ENCODE measurements at regions not wholly inside any gene's neighbourhood (a gene's known extent, or its start where the extent isn't known, plus 50 kb on each side); places are given as distances from the start of the nearest gene placed in this dataset.

GRCh38 chr1:106277786-106278185, 778.7 kb upstream of the PRMT6 start:
- no peaks in the 10 kb centered on the region for H3K9me3 ChIP-seq (ENCODE audit: insufficient read depth, low read length, severe bottlenecking)
- TF ChIP-seq EZH2 (IDR thresholded peaks at IDR 0.05; ENCODE audit: borderline replicate concordance, low read depth, low read length, severe bottlenecking): no peak
- no peak for TF ChIP-seq CTCF (IDR thresholded peaks at IDR 0.05; ENCODE audit: borderline replicate concordance, extremely low read depth, low read length, poor library complexity, severe bottlenecking)
- no peaks in the 10 kb centered on the region for H4K20me1 ChIP-seq (ENCODE audit: insufficient read depth, low read length)
- no peak overlapping the region for H3K27ac ChIP-seq (ENCODE audit: low read length)
- no peak overlapping the region for H3K4me2 ChIP-seq (ENCODE audit: insufficient read depth, low read length)
- no peaks in the 10 kb centered on the region for H3K79me2 ChIP-seq (ENCODE audit: insufficient read depth, low read length)
- DNase-seq (no peak), ATAC-seq (ENCODE audit: insufficient read depth, low read depth) (no peak)
- H3K4me1 ChIP-seq (ENCODE audit: insufficient read depth, low read length): no peaks in the 10 kb centered on the region
- H3K9ac ChIP-seq (ENCODE audit: low read depth, low read length): no peak overlapping the region
- H3K27me3 ChIP-seq (ENCODE audit: insufficient read depth, low read length, poor library complexity): no peaks in the 10 kb centered on the region
- no peak overlapping the region for H2AFZ ChIP-seq (ENCODE audit: low read depth, low read length)
- H3K36me3 ChIP-seq (ENCODE audit: insufficient read depth, low read length): no peaks in the 10 kb centered on the region
- H3K4me3 ChIP-seq (ENCODE audit: low read depth in 1 of 2, low read length in 2 of 2): no peak overlapping the region

DNA sequence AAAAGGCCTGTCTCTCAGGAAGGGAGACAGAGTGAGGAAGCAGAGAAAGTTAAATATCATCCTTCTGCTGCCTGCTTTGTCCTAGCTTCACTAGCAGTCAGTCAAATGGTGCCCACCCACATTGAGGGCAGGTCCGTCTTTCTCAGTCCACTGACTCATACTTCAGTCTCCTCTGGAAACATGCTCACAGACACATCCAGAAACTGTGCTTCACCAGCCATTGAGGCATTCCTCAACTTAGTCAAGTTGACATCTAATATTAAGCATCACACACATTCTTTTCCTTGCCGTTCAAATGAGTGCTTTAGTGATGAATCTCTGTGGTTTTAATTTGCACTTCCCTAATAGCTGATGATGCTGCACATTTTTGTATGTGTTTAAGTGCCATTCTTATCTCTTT, 777.8 kb upstream of the PRMT6 start:
- Histone ChIP-seq H4K20me1 (ENCODE audit: insufficient read depth, low read length) (no peaks in the 10 kb centered on the region), H3K9ac (ENCODE audit: low read depth, low read length) (no peak overlapping the region), H3K27ac (ENCODE audit: low read length) (no peak overlapping the region), H3K4me1 (ENCODE audit: insufficient read depth, low read length) (no peaks in the 10 kb centered on the region), H3K79me2 (ENCODE audit: insufficient read depth, low read length) (no peaks in the 10 kb centered on the region), H2AFZ (ENCODE audit: low read depth, low read length) (no peak overlapping the region), H3K9me3 (ENCODE audit: insufficient read depth, low read length, severe bottlenecking) (no peaks in the 10 kb centered on the region), H3K4me2 (ENCODE audit: insufficient read depth, low read length) (no peak overlapping the region), H3K4me3 (ENCODE audit: low read depth in 1 of 2, low read length in 2 of 2) (no peak overlapping the region), H3K36me3 (ENCODE audit: insufficient read depth, low read length) (no peaks in the 10 kb centered on the region), H3K27me3 (ENCODE audit: insufficient read depth, low read length, poor library complexity) (no peaks in the 10 kb centered on the region)
- no peak for ATAC-seq (ENCODE audit: insufficient read depth, low read depth)
- TF ChIP-seq CTCF (IDR thresholded peaks at IDR 0.05; ENCODE audit: borderline replicate concordance, extremely low read depth, low read length, poor library complexity, severe bottlenecking): no peak
- TF ChIP-seq EZH2 (IDR thresholded peaks at IDR 0.05; ENCODE audit: borderline replicate concordance, low read depth, low read length, severe bottlenecking): no peak
- DNase-seq: no peak

GRCh38 chr1:106289265-106289928, 767.1 kb upstream of the PRMT6 start:
- H3K79me2 ChIP-seq (ENCODE audit: insufficient read depth, low read length): no peaks in the 10 kb centered on the region
- ATAC-seq (ENCODE audit: insufficient read depth, low read depth): no peak
- H3K36me3 ChIP-seq (ENCODE audit: insufficient read depth, low read length): no peaks in the 10 kb centered on the region
- DNase-seq: no peak
- H3K27ac ChIP-seq (ENCODE audit: low read length): no peak overlapping the region
- H3K4me1 ChIP-seq (ENCODE audit: insufficient read depth, low read length): no peaks in the 10 kb centered on the region
- TF ChIP-seq EZH2 (IDR thresholded peaks at IDR 0.05; ENCODE audit: borderline replicate concordance, low read depth, low read length, severe bottlenecking): no peak
- TF ChIP-seq CTCF (IDR thresholded peaks at IDR 0.05; ENCODE audit: borderline replicate concordance, extremely low read depth, low read length, poor library complexity, severe bottlenecking): no peak
- H4K20me1 ChIP-seq (ENCODE audit: insufficient read depth, low read length): no peaks in the 10 kb centered on the region
- no peaks in the 10 kb centered on the region for H3K27me3 ChIP-seq (ENCODE audit: insufficient read depth, low read length, poor library complexity)
- H3K4me3 ChIP-seq (ENCODE audit: low read depth in 1 of 2, low read length in 2 of 2): no peak overlapping the region
- no peaks in the 10 kb centered on the region for H3K9me3 ChIP-seq (ENCODE audit: insufficient read depth, low read length, severe bottlenecking)
- no peak overlapping the region for H3K4me2 ChIP-seq (ENCODE audit: insufficient read depth, low read length)
- H2AFZ ChIP-seq (ENCODE audit: low read depth, low read length): no peak overlapping the region
- no peak overlapping the region for H3K9ac ChIP-seq (ENCODE audit: low read depth, low read length)
